ENCODE measurements at regions not wholly inside any gene's neighbourhood (a gene's known extent, or its start where the extent isn't known, plus 50 kb on each side); places are given as distances from the start of the nearest gene placed in this dataset.
A peak's percentile ranks its signal among the peaks of the same experiment; 100 is the strongest.

- DNase-seq (ENCODE audit: low read depth): no peak
Observed at GRCh38 chr12:30507576-30507975, 188.1 kb downstream of the IPO8 start.

DNA sequence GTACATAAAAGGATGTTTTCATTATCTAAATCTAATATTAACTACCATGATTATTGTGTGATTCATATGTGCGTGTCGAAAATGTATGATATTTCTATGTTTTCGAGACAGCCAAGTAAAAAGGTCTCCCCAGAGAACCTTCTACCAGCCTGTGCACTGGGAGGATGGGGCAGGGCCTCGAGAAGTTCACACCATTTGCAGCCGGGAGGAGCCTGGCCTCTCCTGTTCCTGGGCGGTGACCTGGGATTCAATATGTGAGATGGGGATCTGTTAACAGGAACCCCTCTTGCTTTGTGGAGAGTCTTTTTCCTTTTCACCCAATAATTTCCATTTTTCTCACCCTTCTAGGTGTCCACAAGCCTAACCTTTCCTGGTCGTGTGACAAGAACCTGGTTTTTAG lies 189.3 kb downstream of the IPO8 start:
- DNase-seq (ENCODE audit: low read depth): no peak

DNA sequence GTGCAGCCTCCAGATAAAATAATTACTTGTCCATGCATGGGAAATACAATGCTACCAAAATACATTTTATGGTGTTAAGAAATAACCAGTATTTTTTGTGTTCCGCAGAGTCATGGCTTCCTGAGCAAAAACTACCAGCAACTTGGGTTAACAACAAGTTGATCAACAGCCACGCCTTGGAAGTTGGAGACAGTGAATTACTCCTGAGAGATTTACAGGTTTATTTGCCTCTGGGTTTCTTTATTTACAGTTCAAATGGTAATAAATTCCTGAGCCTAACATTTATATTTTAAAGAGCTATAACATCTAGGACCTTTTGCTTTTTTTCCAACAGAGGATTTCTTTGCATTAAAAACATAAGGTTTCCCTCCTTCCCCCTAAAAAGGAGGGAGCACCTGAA lies 194.0 kb downstream of the IPO8 start:
- DNase-seq (ENCODE audit: low read depth): no peak

DNA sequence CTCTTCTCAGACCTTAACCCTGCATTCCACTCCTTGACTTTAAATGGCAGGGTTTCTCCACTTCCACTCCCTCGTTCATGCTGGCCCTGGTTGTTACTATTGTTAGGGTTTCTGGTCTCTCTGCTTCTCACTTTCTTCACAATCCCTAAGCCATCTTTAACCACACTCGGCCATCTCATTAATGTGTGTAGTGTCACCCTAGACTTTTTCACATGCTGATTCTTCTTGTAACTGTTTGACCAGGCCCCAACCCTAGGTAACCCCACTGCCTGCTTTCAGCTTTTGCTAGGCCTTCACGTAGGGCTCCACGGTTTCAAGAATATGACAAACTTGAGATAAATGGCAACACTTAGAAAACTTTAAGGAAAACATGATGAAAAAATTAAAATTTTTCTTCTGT lies 195.1 kb downstream of the IPO8 start:
- DNase-seq (ENCODE audit: low read depth): no peak

- DNase-seq (ENCODE audit: low read depth): no peak
Observed at GRCh38 chr12:30485230-30485890, 210.3 kb downstream of the IPO8 start.

- no peak for DNase-seq (ENCODE audit: low read depth)
Observed at GRCh38 chr12:30484658-30485057, 211.0 kb downstream of the IPO8 start.

DNA sequence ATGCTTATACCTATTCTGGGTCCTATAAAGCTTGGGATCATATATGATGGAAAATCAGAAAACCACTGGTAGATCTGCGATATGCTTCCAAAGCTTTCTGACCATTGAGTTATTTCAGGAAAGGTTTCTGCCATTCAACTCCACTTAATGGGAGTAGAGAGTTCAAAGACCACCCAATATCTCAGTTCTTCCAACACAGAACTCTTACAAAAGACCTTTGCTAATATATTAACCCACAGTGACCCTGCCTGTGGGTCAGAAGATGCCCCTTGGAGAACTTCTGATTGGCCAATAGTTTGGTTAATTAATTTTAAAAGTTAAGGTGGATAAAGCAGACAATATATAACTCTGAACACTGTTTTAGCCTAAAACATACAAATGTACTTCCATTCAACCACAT lies 213.0 kb downstream of the IPO8 start:
- DNase-seq (ENCODE audit: low read depth): no peak

DNA sequence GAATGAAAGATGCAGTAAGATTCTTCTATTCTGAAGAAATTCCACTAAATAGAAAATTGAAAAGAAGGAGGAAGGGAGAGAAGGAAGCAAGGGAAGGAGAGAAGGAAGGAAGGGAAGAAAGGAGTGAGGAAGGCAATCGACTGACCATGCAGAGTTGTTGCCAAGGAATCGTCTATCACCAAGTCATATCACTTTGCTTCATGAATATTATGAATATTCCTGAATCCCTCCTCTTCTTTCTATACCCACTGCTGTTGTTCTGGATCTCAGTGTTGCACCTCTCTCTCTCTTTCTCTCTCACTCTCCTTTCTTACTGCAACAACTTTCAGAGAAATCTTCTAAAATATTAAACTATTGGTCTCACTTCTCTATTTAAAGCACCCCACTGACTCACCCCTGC lies 222.4 kb downstream of the IPO8 start:
- DNase-seq (ENCODE audit: low read depth): no peak

DNA sequence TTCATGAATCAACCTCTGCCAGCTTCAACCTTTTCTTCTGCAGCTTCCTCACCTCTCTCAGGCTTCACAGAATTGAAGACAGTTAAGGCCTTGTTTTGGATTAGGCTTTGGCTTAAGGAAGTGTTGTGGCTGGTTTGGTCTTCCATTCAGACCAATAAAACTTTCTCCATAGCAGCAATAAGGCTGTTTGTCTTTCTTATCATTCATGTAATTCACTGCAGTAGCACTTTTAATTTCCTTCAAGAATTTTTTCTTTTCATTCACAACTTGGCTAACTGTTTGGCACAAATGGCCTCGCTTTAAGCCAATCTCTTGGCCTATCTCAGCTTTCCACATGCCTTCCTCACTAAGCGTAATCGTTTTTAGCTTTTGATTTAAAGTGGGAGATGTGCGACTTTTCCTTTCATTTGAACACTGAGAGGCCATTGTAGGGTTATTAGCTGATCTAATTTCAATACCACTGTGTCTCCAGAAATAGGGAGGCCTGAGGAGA lies 229.5 kb downstream of the IPO8 start:
- DNase-seq (ENCODE audit: low read depth): no peak

DNA sequence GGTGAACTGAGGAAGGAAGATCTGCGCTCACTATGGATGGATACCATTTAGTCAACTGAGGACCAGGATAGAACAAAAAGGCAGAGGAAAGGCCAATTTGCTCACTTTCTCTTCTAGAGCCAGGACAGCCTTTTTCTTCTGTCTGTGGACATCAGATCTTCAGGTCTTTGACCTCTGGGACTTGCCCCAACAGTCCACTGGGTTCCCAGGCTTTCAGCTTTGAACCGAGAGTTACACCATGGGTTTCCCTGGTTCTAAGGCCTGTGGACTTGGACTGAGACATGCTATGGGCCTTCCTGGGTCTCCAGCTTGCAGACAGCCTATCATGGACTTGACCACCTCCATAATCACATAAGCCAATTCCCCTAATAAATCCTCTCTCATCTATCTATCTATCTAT lies 232.0 kb downstream of the IPO8 start:
- DNase-seq (ENCODE audit: low read depth): no peak

GRCh38 chr12:30462249-30462648 lies 233.4 kb downstream of the IPO8 start:
- no peak for DNase-seq (ENCODE audit: low read depth)

GRCh38 chr12:30461026-30461615 lies 234.5 kb downstream of the IPO8 start:
- DNase-seq (ENCODE audit: low read depth): no peak

DNA sequence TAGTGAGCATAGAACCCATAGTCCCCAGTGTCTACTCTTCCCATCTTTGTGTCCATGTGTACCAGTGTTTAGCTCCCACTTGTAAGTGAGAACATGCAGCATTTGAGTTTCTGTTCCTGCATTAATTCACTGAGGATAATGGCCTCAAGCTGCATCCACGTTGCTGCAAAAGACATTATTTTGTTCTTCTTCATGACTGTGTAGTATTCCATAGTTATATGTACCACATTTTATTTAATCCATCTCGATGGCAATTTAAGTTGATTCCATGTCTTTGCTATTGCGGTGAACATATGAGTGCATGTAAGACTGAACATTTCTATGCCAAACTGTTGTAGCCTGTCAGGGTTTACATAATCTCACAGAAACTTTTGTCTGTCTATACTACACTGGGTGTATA lies 237.2 kb downstream of the IPO8 start:
- DNase-seq (ENCODE audit: low read depth): no peak

DNA sequence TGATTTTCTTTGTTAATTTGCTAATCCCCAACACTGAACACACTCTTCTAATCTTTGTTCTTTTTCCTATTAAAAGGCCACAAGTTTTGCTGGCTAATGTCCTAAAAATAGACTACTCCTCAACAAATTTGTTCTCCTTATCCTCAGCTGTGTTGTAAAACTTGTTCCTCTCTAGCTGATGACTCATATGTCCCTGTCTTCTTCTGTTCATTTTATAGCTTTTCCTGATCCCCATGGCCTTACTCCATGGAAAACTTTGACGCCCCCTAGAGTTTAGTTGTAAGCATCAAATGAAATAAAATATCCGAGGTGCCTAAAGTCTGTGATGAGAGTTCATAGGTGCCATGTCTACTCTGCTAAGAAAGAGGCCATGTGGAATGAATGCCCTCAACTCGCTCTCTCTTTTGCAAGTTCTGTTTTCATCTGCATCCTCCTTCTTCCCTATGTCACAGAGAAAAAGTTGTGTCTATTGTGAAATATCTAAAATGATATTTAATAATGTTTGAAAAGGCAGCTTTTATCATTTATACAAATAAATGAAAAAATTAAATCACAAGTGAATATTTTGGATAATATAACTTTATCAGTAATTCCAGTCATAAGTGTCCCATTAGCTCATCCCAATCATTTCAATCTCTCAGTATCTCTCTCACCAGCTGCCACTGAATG lies 237.9 kb downstream of the IPO8 start:
- DNase-seq (ENCODE audit: low read depth): peak; percentile 65

- peak; percentile 0 for DNase-seq (ENCODE audit: low read depth)
Observed at GRCh38 chr12:30450872-30451271, 244.8 kb downstream of the IPO8 start.

DNA sequence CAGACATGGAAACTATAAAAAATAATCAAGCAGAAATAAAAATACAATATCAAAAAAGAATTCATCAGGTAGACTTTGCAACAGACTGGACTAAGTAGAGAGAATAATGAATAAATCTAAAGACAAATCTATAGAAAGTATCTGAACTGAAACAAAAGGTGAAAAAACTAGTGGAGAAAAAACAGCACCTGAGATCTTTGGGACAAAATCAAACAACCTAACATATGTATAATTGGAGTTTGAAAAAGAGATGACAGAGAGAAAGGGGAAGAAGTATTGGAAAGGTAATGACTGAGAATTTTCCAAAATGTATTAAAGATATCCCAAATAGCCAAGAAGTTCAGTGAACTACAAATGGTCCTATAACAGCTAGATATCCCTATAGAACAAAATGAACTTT lies 245.4 kb downstream of the IPO8 start:
- DNase-seq (ENCODE audit: low read depth): no peak

DNA sequence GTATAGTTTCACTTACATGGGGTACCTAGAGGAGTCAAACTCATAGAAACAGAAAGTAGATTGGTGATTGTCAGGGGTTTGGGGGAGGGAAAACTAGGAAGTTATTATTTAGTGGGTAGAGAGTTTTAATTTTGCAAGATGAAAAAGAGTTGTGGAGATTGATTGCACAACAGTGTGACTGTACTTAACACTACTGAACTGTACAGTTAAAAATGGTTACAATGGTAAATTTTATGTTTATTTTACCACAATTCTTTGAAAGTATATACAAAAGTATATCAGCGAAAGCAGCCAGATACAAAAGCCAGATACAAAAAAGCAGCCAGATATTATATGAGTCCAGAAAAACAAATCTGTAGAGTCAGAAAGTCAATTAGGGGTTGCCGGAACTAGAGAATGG lies 247.6 kb downstream of the IPO8 start:
- no peak for DNase-seq (ENCODE audit: low read depth)

- DNase-seq (ENCODE audit: low read depth): no peak
Observed at GRCh38 chr12:30447061-30447750, 248.5 kb downstream of the IPO8 start.

GRCh38 chr12:30442461-30442860 lies 253.2 kb downstream of the IPO8 start:
- no peak for DNase-seq (ENCODE audit: low read depth)

DNA sequence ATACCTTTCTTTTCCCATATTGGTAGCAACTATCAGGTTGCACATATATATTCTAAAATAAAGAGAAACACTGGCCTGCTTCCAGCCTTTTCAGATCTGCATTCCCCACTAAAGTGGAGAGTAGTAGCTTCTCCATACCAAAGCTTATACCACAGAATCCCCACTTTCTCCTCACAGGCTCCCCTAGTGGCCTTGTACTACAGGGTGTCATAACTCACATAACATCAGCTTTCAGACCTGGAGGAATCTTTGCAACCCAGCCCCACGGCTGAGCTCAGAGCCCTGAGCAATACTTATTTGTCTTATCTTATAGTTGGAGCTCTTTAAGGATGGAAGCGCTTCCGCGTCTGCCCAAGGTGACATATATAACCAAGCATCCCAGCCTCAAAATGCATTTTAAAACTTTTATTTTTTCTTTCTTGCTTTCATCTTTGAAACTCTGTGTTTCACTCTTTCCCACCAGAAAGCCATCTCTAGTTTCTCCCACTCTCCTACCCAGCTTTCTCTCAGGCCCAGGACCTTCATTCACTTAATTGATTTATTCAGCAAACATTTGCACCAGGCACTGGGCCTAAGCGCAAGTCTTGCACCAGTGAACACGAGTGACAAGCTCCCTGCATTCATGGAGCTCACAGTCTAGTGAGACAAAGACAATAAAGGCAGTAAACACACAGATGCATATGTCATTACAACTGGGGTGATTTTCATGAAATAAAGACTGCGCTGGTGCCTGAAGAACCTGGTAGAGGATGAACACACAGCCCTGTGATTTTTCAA lies 254.7 kb downstream of the IPO8 start:
- peak; percentile 8 for DNase-seq (ENCODE audit: low read depth)

DNA sequence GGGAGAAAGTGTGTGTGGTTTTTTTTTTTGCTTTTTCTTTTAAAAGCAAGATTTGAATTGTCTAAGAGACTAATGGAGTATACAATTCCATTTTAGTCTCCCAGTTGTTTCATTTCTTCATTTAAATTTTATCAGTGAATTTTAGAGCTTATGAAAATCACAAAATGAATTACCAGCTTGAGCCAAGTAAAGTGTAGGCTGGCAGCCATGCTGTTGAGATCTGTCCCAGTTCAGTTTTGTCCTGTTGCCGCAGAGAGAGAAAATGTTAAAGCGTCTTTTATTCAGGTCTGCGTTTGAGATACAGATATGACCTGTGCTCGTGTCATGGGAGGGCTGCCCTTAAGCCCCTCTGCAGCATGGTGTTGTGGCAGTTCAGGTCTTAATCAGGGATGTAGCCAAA lies 256.5 kb downstream of the IPO8 start:
- DNase-seq (ENCODE audit: low read depth): no peak

DNA sequence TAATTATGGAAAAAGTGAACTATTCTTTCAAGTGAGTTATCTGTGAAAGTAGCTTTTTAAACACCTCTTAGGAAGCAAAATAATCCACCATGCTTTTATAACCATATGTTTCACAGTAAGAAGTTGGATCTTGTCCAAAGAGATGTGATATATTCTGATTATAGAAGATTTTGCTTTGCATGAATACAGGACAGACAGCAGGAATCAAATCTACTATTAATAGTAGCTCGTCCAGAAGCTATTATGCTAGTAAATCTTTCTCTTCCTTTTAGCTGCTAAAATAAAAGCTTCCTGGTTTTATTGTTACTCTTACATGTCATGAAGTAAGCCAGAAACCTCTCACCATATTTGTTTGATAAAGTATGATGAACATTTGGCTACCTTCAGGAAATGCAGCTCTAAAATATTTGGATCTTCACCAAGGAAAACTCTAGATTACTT lies 257.0 kb downstream of the IPO8 start:
- no peak for DNase-seq (ENCODE audit: low read depth)
